Small intestine (tissue), 7 donors: ENCODE measurements at regions not wholly inside any gene's neighbourhood (a gene's known extent, or its start where the extent isn't known, plus 50 kb on each side); places are given as distances from the start of the nearest gene placed in this dataset.

Experiments
- DNase-seq, 2 donors: peaks; one replicate each; pipeline versions ENCODE4 v3.0.0 to v3.0.0-alpha.2; 2013
- FAIRE-seq: peaks from 2 replicates; lab custom pipeline; 2012; peaks lifted over from hg19 to GRCh38; lab: Jason Lieb, UNC
- H3K27ac ChIP-seq, 3 donors: one replicate each; pipeline ENCODE4 v1.5.1; 2013; ENCODE audit warnings: low read length in 2 of 3, mild to moderate bottlenecking in 2 of 3, control low read depth in 1 of 3, inconsistent platforms in 1 of 3, low read depth in 1 of 3, moderate library complexity in 1 of 3
- H3K27me3 ChIP-seq, 3 donors: one replicate each; pipeline ENCODE4 v1.6.1; 2013; ENCODE audit warnings: low read length in 3 of 3, inconsistent platforms in 1 of 3; ENCODE audit not compliant: control insufficient read depth in 3 of 3, insufficient read depth in 3 of 3
- H3K36me3 ChIP-seq, 3 donors: one replicate each; pipeline ENCODE4 v1.6.1; 2013; ENCODE audit warnings: low read length in 3 of 3, inconsistent platforms in 1 of 3, low read depth in 1 of 3, mild to moderate bottlenecking in 1 of 3, moderate library complexity in 1 of 3; ENCODE audit not compliant: control insufficient read depth in 3 of 3, insufficient read depth in 2 of 3
- H3K4me1 ChIP-seq, 3 donors: one replicate each; pipeline ENCODE4 v1.6.1; 2013; ENCODE audit warnings: low read length in 2 of 3, inconsistent platforms in 1 of 3, low read depth in 1 of 3, mild to moderate bottlenecking in 1 of 3, moderate library complexity in 1 of 3; ENCODE audit not compliant: control insufficient read depth in 3 of 3, insufficient read depth in 2 of 3
- H3K4me3 ChIP-seq, 3 donors: one replicate each; pipeline ENCODE4 v1.5.1; 2013; ENCODE audit warnings: low read length in 3 of 3, control low read depth in 1 of 3, inconsistent platforms in 1 of 3, low read depth in 1 of 3, mild to moderate bottlenecking in 1 of 3, moderate library complexity in 1 of 3
- H3K9me3 ChIP-seq, 2 donors: one replicate each; pipeline ENCODE4 v1.6.1; 2013; ENCODE audit warnings: low read depth in 1 of 2, low read length in 1 of 2; ENCODE audit not compliant: control insufficient read depth in 2 of 2, insufficient read depth in 1 of 2
- WGBS, 3 donors: extraction: QIAGEN DNeasy Blood & Tissue Kit; methylation state at CpG; one replicate each; pipeline ENCODE4 v1.1.7; 2013; 5-methylcytosine and 5-hydroxymethylcytosine counted together
- donor health status: healthy with polysubstance abuse.
- donor health status: control.
- donor health status: control.
- donor health status: Bipolar disorder and iron deficiency.
- donor health status: healthy.

DNA sequence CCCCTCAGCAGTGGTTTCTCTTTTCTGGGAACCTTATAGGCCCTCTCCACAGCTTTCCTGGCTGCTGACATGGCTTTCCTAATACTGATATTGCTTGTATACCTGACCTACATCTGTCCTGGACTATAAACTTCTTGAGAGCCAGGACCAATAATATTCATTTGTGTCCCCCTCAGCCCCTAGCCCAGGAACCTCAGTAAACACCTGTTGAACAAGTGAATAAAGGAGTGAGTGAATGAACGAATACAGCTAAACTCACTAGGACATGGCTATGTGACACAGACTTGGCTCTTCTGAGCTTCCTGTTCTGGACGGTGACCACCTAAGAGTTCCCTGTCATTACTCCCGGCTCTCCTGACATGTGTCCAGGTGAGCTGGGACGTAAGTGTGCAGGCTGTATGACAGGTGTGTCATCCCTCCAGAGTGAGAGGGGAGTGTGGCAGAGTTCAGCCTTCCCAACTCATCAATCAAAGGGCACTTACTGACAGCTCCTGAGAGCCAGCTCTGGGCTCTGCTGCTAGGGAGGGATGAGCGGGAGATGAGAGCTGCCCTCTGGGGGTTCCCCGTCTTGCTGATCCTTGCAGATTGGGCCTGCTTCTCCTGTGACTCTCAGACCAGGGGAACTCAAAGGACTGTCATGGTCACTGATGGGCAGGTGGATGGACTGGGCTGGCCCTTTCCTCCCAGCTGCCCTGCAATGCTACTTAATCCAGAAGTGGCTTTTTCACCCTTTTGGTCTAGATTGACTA is 84.5 kb downstream of the HIF1AN start:
- FAIRE-seq, result no peak
- Histone ChIP-seq H3K4me1 (no peaks in the 10 kb centered on the region), H3K9me3 (no peaks in the 10 kb centered on the region), H3K4me3 (no peak overlapping the region), H3K27me3 (peaks cover 0 to 62% (median 38%) of the 10 kb centered on the region in 3 donors), H3K27ac (no peak overlapping the region), H3K36me3 (no peaks in the 10 kb centered on the region)
- 51 to 66% (median 51%) methylated on average over 6 of the region's 6 CpGs for WGBS, 3 donors
- no peak for DNase-seq

DNA sequence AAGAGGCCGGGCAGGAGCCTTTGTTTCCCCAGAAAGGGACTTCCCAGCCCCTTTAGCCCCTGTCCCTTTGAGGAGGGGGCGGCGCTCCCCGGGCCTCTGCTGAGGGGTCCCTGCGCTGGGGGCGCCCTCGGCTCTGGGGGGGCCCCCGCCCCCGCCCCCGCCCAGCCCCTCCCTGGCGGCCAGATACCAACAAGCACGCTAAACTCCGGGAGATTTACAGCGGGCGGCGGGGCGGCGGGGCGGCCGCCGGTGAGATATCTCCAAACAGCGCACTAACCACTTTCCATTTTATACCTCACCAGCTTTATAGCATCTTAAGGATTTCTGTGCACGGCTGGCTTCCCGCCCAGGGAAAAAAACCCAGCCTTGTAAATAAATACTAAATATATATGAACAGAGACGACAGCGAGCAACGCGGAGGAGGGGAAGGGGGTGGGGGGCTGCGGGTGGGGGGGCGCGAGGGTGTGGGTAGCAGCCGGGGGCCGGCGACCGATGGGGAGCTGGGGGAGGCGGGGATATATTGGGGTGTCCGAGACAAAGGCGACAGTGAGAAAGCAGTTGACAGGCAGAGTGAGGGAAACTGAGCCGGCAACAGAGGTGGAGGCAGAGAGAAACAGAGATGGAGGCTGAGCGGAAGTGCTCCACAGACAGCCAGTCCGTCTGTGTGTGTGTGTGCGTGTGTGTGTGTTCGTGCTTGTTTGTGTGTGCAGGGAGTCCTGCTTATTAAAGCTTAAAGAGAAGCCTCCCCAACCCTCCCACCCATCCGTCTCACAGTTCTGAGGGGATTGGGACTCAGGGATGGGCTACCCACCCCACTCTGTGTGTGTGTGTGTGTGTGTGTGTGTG is 85.8 kb downstream of the HIF1AN start:
- WGBS, 3 donors, result 11 to 25% (median 20%) methylated on average over 43 to 44 of the region's 44 CpGs
- H3K27ac ChIP-seq, result no peak overlapping the region
- no peaks in the 10 kb centered on the region for H3K36me3 ChIP-seq
- DNase-seq, result no peak
- H3K9me3 ChIP-seq, result no peaks in the 10 kb centered on the region
- H3K27me3 ChIP-seq, result peaks cover 0 to 63% (median 40%) of the 10 kb centered on the region in 3 donors
- no peak overlapping the region for H3K4me3 ChIP-seq
- no peak for FAIRE-seq
- H3K4me1 ChIP-seq, result no peaks in the 10 kb centered on the region

DNA sequence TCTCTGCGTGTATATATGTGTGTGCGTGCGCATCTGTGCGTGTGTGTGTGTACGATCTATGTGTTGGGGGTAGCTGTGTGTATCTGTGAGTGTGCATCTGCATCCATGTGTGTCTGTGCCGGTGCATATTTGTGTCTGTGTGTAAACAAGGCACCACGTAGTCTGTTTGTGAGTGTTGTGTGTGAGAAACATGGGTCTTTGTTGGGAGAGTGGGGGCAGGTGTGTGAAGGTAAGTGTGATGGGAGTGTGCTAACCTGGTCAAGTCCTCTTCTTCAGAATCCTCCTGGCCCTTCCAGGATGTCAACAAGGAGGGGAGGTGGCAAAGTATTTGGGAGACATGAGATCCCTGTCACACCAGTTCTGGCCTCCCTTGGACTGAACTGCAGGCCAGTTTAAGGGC is 87.2 kb downstream of the HIF1AN start:
- Histone ChIP-seq H3K4me1 (no peaks in the 10 kb centered on the region), H3K4me3 (no peak overlapping the region), H3K27ac (no peak overlapping the region), H3K27me3 (peaks cover 0 to 67% (median 35%) of the 10 kb centered on the region in 3 donors), H3K9me3 (no peaks in the 10 kb centered on the region), H3K36me3 (no peaks in the 10 kb centered on the region)
- WGBS, 3 donors, result 69 to 82% (median 80%) methylated on average over 7 of the region's 7 CpGs
- no peak for FAIRE-seq
- no peak for DNase-seq

DNA sequence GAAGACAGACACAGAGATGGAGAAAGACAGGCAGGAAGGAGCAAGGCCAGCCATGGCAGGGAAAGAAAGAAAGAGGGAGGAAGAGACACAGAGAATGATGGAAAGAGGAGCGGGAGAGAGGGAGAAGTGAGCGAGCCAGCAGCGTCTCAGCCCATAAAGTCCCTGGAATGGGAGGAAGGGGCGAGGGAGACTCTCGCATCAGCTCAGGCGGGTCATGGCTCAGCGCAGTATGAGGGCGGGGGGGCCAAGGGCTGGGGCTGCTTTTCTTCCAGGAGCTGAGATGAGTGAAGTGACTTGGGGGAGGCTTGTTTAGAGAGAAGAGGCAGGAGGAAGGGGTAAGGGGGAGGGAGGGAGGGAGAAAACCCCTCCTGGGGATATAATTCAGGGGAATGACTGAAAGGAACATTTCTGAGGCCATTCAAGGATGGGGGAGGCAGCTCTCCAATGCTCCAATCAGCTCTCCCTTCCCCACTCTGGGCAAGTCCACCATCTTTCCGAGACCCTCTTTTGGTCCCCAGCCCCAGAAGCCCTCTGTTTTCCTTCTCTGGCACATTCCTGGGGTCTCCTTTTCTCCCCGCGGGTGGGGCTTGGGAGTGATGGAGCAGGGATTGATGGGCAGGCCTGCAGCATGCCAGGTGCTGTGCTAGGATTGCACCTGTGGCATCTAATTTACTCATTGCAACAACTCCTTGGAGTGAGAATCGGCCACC is 87.9 kb downstream of the HIF1AN start:
- Histone ChIP-seq H3K36me3 (no peaks in the 10 kb centered on the region), H3K4me3 (no peak overlapping the region), H3K27ac (no peak overlapping the region), H3K27me3 (peaks cover 0 to 72% (median 32%) of the 10 kb centered on the region in 3 donors), H3K9me3 (no peaks in the 10 kb centered on the region), H3K4me1 (no peaks in the 10 kb centered on the region)
- 52 to 64% (median 53%) methylated on average over 10 to 12 of the region's 12 CpGs for WGBS, 3 donors
- FAIRE-seq (no peak), DNase-seq (no peak)

DNA sequence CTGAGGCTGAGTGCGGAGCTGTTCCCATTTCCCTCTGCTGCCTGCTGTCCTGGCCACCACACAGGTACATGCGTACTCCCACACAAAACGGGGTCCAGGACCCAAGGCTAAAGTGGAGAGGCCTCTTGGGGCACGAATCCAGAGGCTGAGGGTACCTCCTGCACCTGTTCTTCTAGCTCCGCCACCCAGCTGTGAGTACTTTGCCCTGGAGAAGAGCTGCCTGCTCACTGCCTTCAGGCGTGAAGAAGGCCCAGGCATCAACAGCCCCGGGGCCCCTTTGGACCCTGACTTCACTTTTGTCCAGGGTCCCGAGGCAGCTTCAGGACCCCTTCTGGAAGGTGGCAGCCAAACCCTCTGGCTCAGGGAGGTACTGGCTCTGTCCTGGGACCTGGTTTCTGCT is 88.6 kb downstream of the HIF1AN start:
- DNase-seq (no peak), FAIRE-seq (no peak)
- H3K36me3 ChIP-seq, result no peaks in the 10 kb centered on the region
- no peak overlapping the region for H3K27ac ChIP-seq
- no peak overlapping the region for H3K4me3 ChIP-seq
- WGBS, 3 donors, result 33 to 64% (median 38%) methylated on average over 8 of the region's 8 CpGs
- H3K9me3 ChIP-seq, result no peaks in the 10 kb centered on the region
- no peaks in the 10 kb centered on the region for H3K4me1 ChIP-seq
- H3K27me3 ChIP-seq, result peaks cover 0 to 68% (median 32%) of the 10 kb centered on the region in 3 donors

DNA sequence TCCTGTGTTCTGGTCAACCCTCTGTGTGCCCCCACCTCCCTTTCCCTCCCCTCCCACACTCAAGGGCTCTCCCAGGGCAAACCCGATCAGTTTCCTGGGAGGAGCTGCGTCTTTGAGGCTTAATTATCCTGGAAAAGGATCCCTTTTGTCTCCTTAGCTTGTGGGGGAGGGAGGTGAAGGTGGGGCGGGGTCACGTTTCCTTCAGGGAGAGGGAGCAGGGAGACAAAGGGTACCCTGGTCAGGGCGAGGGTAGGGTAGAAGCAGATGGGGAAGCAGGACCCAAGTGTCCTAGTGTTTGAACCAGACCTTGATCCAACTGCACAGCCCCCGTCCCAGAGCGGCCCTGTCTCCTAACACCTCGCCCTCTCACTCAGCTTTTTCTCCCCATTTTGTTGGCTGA is 90.1 kb downstream of the HIF1AN start:
- FAIRE-seq (no peak), DNase-seq (no peak)
- no peaks in the 10 kb centered on the region for H3K36me3 ChIP-seq
- no peaks in the 10 kb centered on the region for H3K4me1 ChIP-seq
- no peak overlapping the region for H3K27ac ChIP-seq
- 16 to 28% (median 25%) methylated on average over 8 of the region's 8 CpGs for WGBS, 3 donors
- H3K27me3 ChIP-seq, result peaks cover 0 to 58% (median 28%) of the 10 kb centered on the region in 3 donors
- no peaks in the 10 kb centered on the region for H3K9me3 ChIP-seq
- no peak overlapping the region for H3K4me3 ChIP-seq

DNA sequence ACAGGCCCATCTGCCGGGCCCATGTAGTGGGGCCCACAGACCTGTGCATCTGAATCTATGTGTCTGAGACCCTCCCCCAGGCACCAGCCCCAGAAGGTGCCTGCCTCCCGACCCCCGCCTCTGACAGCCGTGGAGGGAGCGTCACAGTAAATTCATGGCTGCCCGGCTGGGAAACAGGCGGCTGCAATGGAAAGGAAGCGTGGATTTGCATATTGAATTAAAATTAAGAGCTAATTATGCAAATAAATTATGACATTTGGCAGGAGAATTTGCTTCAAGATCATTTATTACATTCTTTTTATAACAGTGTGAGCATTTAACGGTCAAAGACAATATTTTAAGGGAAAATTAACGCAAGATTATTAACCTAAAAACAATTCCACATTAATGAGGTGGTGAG is 92.3 kb downstream of the HIF1AN start:
- Histone ChIP-seq H3K27me3 (peaks cover 0 to 54% (median 16%) of the 10 kb centered on the region in 3 donors), H3K9me3 (no peaks in the 10 kb centered on the region), H3K36me3 (no peaks in the 10 kb centered on the region), H3K4me1 (no peaks in the 10 kb centered on the region), H3K4me3 (no peak overlapping the region), H3K27ac (no peak overlapping the region)
- 81 to 87% (median 84%) methylated on average over 10 of the region's 10 CpGs for WGBS, 3 donors
- FAIRE-seq (no peak), DNase-seq (no peak)

DNA sequence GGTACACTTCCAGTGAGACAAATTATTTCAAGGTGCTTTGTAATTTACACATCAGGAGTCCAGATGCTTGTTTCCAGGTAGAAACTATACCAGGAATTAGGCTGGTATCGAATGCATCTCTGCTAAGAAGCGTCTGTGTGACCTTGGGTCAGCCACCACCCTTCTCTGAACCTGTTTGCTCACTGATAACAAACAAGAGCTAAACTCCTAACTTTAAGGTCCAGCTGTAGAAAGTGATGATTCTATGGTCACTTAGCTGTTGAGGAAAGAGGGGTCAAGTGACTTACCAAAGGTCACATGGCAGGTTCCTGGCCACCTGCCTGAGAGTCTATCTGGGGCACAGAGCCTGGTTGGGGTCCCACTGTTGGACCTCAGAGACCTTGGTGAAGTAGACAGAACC is 95.4 kb downstream of the HIF1AN start:
- Histone ChIP-seq H3K36me3 (no peaks in the 10 kb centered on the region), H3K27ac (no peak overlapping the region), H3K27me3 (peaks cover 0 to 33% (median 6%) of the 10 kb centered on the region in 3 donors), H3K4me1 (no peaks in the 10 kb centered on the region), H3K4me3 (no peak overlapping the region), H3K9me3 (no peaks in the 10 kb centered on the region)
- DNase-seq (no peak), FAIRE-seq (no peak)
- WGBS, 3 donors, result 32 to 57% (median 35%) methylated on average over 2 of the region's 2 CpGs
